ENCODE measurements at regions not wholly inside any gene's neighbourhood (a gene's known extent, or its start where the extent isn't known, plus 50 kb on each side); places are given as distances from the start of the nearest gene placed in this dataset.

GRCh38 chr7:153081496-153081895, 321.9 kb downstream of the ACTR3B start:
- no peaks in the 10 kb centered on the region for H3K9me3 Mint-ChIP-seq
- H3K27me3 Mint-ChIP-seq = peaks cover 19% of the 10 kb centered on the region
- no peaks in the 10 kb centered on the region for H3K36me3 Mint-ChIP-seq
- no peak for DNase-seq (ENCODE audit: extremely low spot score, unreplicated experiment)
- H3K27ac Mint-ChIP-seq = no peak overlapping the region
- H3K4me1 Mint-ChIP-seq (ENCODE audit: unreplicated experiment) = no peaks in the 10 kb centered on the region
- no peak for TF ChIP-seq CTCF (conservative IDR thresholded peaks at IDR 0.05)
- no peak overlapping the region for H3K4me3 Mint-ChIP-seq

DNA sequence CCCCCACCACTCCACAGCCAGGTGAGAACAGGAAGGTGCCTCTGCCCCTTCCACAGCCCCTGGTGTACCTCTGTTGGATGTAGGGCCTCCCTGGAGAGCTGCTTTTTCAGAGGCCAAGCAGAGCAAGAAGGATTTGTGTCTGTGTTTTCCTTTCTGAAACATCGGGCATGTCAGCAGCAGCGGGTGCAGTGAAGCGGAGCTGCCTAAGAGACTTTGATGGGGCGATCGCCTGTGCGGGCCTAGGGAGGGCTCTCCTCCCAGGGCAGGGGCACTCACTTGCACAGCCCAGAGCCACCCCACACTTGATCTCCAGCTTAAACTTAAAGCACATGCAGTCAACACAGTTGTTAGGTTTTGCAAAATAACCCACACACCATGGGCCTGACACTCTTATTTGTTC, 324.7 kb downstream of the ACTR3B start:
- DNase-seq (ENCODE audit: extremely low spot score, unreplicated experiment) = no peak
- no peak for TF ChIP-seq CTCF (conservative IDR thresholded peaks at IDR 0.05)
- H3K36me3 Mint-ChIP-seq = no peaks in the 10 kb centered on the region
- peaks cover 15% of the 10 kb centered on the region for H3K27me3 Mint-ChIP-seq
- no peaks in the 10 kb centered on the region for H3K4me1 Mint-ChIP-seq (ENCODE audit: unreplicated experiment)
- no peaks in the 10 kb centered on the region for H3K9me3 Mint-ChIP-seq
- H3K27ac Mint-ChIP-seq = no peak overlapping the region
- H3K4me3 Mint-ChIP-seq = no peak overlapping the region

DNA sequence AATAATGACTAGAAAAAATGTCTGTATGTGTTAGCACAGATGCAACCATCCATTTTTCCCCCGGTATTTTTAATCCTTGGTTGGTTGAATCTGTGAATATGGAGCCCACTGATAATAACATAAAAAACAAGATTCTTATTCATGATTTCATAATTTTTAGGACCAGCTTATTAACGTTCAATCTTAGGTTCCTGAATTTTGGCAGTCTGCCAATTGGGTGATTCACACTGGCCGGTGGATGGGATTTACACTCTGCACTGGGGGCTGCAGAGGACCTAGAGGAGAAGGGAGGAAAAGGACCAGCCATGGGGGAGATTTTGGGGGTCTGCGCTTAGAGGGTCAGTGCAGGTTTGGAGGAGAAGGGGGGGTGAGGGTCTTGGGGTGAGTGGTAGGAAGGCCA, 327.9 kb downstream of the ACTR3B start:
- no peak for TF ChIP-seq CTCF (conservative IDR thresholded peaks at IDR 0.05)
- H3K4me3 Mint-ChIP-seq = no peak overlapping the region
- DNase-seq (ENCODE audit: extremely low spot score, unreplicated experiment) = no peak
- peaks cover 18% of the 10 kb centered on the region for H3K27me3 Mint-ChIP-seq
- no peak overlapping the region for H3K27ac Mint-ChIP-seq
- no peaks in the 10 kb centered on the region for H3K4me1 Mint-ChIP-seq (ENCODE audit: unreplicated experiment)
- no peaks in the 10 kb centered on the region for H3K9me3 Mint-ChIP-seq
- no peaks in the 10 kb centered on the region for H3K36me3 Mint-ChIP-seq

DNA sequence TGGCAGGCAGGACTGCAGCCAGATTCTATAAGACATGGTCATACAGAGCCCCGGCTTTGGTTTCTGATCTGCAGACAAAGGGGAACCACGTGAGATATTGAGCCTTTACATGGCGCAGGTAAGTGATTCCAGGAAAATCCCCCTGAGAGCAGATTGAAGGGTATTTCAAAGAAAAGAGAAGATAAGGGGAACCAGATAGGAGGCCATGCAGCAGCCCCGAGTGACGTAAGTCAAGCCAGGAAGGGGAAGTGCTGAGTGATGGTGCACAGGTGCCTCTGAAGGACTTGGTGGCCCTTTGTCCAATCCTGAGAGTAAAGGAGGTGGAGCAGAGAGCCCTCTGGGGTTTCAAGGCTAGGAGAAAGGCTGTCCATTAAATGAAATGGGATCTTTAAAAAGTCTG, 329.0 kb downstream of the ACTR3B start:
- Mint-ChIP-seq H3K27me3 (peaks cover 18% of the 10 kb centered on the region), H3K9me3 (no peaks in the 10 kb centered on the region), H3K4me1 (ENCODE audit: unreplicated experiment) (no peaks in the 10 kb centered on the region), H3K4me3 (no peak overlapping the region), H3K36me3 (no peaks in the 10 kb centered on the region), H3K27ac (no peak overlapping the region)
- no peak for TF ChIP-seq CTCF (conservative IDR thresholded peaks at IDR 0.05)
- no peak for DNase-seq (ENCODE audit: extremely low spot score, unreplicated experiment)

DNA sequence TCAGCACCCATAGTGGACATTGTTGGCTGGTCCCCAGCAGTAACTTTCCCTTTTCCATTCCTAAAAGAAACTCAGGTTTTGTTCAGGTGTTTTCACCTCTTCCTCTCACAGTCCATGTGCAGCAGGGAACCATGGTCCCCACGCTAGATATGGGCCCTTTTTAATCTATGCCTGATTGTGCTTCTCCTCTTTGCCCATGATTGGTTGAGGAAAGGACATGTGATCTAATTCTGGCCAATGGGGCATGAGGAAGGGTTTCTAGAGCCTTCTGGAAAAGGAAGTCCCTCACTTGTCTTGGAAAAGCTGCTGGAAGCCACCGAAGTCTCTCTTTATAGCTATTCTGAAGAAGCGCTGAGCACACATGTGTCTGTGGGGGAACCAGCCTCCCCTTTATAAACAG, 330.7 kb downstream of the ACTR3B start:
- no peak overlapping the region for H3K27ac Mint-ChIP-seq
- H3K27me3 Mint-ChIP-seq = peaks cover 21% of the 10 kb centered on the region
- no peak overlapping the region for H3K4me3 Mint-ChIP-seq
- no peaks in the 10 kb centered on the region for H3K36me3 Mint-ChIP-seq
- no peak for TF ChIP-seq CTCF (conservative IDR thresholded peaks at IDR 0.05)
- no peaks in the 10 kb centered on the region for H3K4me1 Mint-ChIP-seq (ENCODE audit: unreplicated experiment)
- H3K9me3 Mint-ChIP-seq = peaks cover 4% of the 10 kb centered on the region
- DNase-seq (ENCODE audit: extremely low spot score, unreplicated experiment) = no peak

DNA sequence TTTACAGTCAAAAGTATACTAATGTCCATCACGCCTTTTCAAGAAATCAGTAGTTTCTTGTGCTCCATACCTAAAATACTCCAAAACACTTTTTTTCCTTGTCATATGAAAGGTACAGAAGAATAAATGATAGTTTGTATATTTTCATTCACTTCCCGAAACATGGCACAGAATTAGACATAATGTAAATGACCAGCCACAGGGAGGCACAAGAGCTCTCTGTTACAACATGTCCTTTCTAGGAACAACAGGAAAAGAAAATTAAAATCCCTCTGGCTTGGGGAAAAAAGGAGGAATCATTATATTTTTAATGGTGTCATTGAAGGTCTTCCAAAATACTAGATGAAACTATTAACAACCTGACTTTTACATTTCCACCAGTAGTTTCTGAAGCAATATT, 331.2 kb downstream of the ACTR3B start:
- Mint-ChIP-seq H3K27me3 (peaks cover 21% of the 10 kb centered on the region), H3K4me1 (ENCODE audit: unreplicated experiment) (no peaks in the 10 kb centered on the region), H3K9me3 (peaks cover 4% of the 10 kb centered on the region), H3K27ac (no peak overlapping the region), H3K4me3 (no peak overlapping the region), H3K36me3 (no peaks in the 10 kb centered on the region)
- DNase-seq (ENCODE audit: extremely low spot score, unreplicated experiment) = no peak
- TF ChIP-seq CTCF (conservative IDR thresholded peaks at IDR 0.05) = no peak
